ENCODE measurements at regions not wholly inside any gene's neighbourhood (a gene's known extent, or its start where the extent isn't known, plus 50 kb on each side); places are given as distances from the start of the nearest gene placed in this dataset.

DNA sequence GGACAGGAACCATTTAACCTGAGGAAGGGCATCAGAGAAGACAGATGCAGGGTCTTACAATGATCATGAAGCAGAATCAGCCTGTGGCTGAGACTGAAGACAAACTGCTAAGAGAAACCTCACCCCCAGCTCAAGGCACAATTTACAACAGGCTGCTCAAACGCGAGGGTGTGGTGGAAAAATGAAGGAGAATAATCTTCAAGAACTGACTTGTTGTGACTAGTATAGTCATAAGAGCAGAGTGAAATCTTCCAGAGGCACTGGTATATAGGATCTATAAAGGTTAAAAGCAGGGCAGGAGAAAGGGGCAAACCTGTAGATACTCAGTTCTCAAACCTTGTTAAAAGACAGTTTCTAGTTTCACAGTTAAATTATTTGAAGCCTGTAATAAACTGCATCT lies 1155.8 kb upstream of the TMEFF2 start:
- no peak for ATAC-seq (replicated peaks in 6 of 8)
- WGBS, 10 experiments = 47 to 100% (median 58%) methylated on average over 2 of the region's 2 CpGs; no CpG with 5 or more reads in 5 of the 10 experiments
- H3K4me1 ChIP-seq (replicated peaks in 1 of 2) = no peaks in the 10 kb centered on the region
- H3K4me3 ChIP-seq = no peak overlapping the region
- in situ Hi-C loops (cut with MboI; ENCODE audit: low pct_unique_long_range_greater_than_20kb in 2 of 9, low sequenced_read_pairs in 9 of 9, unreplicated experiment in 9 of 9) = no loop called here
- H3K27ac ChIP-seq = no peak overlapping the region

DNA sequence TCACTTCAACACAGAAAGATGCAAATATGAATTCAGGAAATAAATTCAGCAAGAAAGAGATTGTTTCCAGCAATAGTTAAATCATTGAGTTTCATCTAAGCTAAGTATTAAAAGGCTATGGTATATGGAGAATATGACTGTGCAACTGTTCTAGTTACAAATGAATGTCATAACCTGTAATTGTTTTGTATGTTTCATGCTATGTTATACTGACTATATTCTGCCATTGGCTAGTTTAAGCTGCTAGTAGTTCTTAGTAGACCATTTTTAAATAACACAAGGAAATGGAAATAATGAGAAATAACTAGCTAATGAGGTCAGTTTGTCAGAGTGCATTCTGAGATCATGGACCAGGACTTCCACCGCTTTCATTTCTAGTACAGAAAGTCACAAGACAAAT lies 1154.9 kb upstream of the TMEFF2 start:
- in situ Hi-C loops (cut with MboI; ENCODE audit: low pct_unique_long_range_greater_than_20kb in 2 of 9, low sequenced_read_pairs in 9 of 9, unreplicated experiment in 9 of 9) = no loop called here
- Histone ChIP-seq H3K27ac (no peak overlapping the region), H3K4me1 (replicated peaks in 1 of 2) (no peaks in the 10 kb centered on the region), H3K4me3 (no peak overlapping the region)
- no peak for ATAC-seq (replicated peaks in 6 of 8)
- 30 to 100% (median 86%) methylated on average over 1 of the region's 1 CpG; no CpG with 5 or more reads in 3 of the 10 experiments for WGBS, 10 experiments

DNA sequence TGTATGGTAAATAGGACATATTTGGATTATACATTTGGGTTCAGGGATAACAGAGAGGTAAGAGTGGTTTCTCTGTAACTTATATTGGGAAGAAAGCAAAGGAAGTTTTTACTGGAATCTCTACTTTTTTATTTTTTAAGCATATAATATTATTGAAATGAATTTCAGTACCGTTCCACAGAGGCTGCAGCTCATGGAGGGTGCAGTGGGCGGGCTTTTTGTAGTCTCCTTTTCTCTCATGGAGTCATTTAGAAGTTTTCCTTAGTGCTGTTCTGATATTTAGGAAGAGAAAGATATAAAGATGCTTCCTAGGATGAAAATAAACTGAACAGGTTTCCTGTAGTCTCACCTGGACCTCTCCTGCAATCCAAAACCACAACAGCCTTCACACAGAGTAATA lies 1153.3 kb upstream of the TMEFF2 start:
- 11 to 100% (median 93%) methylated on average over 1 to 2 of the region's 2 CpGs; no CpG with 5 or more reads in 2 of the 10 experiments for WGBS, 10 experiments
- no peak overlapping the region for H3K4me3 ChIP-seq
- no peak for ATAC-seq (replicated peaks in 6 of 8)
- H3K4me1 ChIP-seq (replicated peaks in 1 of 2) = no peaks in the 10 kb centered on the region
- no peak overlapping the region for H3K27ac ChIP-seq
- in situ Hi-C loops (cut with MboI; ENCODE audit: low pct_unique_long_range_greater_than_20kb in 2 of 9, low sequenced_read_pairs in 9 of 9, unreplicated experiment in 9 of 9) = no loop called here

DNA sequence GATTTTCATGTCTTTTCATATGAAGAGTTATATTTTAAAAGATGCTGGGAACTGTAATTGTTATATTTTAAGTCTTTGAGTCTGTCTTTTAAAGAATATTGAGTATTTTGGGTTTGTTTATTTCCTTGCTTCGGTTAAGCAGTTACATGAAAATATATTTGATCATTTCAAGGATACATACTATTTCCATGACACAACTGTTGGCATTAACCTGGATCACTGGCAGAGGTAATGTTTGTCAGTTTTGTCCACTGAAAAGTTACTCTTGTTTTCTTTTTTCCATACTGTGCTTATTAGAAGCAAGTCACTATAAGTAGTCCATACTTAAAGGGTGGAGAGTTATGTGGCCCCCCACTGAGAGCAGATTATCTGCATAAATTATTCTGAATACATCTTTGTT lies 1142.0 kb upstream of the TMEFF2 start:
- no peak for ATAC-seq (replicated peaks in 6 of 8)
- in situ Hi-C loops (cut with MboI; ENCODE audit: low pct_unique_long_range_greater_than_20kb in 2 of 9, low sequenced_read_pairs in 9 of 9, unreplicated experiment in 9 of 9) = no loop called here
- WGBS, 10 experiments = 0 to 100% (median 80%) methylated on average over 1 of the region's 1 CpG; no CpG with 5 or more reads in 1 of the 10 experiments
- Histone ChIP-seq H3K27ac (no peak overlapping the region), H3K4me1 (replicated peaks in 1 of 2) (no peaks in the 10 kb centered on the region), H3K4me3 (no peak overlapping the region)

DNA sequence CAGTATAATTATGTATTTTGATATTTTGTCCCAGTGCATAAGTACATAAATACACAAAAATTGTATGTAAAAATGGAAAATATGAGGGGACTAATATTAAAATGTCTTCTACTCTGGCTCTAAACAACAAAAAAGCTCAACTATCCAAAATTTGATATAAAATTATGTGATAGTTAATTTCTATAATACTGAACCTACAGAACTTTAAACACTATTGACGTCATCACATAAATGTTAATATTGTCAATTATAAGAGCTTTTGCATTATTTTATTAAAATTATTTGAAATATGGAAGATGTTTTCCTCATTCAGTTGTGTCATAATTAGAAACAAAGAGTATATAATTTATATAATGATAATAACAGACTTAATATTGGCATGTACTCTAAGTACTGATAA lies 1139.7 kb upstream of the TMEFF2 start:
- Histone ChIP-seq H3K4me3 (no peak overlapping the region), H3K27ac (no peak overlapping the region), H3K4me1 (replicated peaks in 1 of 2) (no peaks in the 10 kb centered on the region)
- in situ Hi-C loops (cut with MboI; ENCODE audit: low pct_unique_long_range_greater_than_20kb in 2 of 9, low sequenced_read_pairs in 9 of 9, unreplicated experiment in 9 of 9) = no loop called here
- no peak for ATAC-seq (replicated peaks in 6 of 8)
- 0 to 100% (median 100%) methylated on average over 1 of the region's 1 CpG; no CpG with 5 or more reads in 1 of the 10 experiments for WGBS, 10 experiments

DNA sequence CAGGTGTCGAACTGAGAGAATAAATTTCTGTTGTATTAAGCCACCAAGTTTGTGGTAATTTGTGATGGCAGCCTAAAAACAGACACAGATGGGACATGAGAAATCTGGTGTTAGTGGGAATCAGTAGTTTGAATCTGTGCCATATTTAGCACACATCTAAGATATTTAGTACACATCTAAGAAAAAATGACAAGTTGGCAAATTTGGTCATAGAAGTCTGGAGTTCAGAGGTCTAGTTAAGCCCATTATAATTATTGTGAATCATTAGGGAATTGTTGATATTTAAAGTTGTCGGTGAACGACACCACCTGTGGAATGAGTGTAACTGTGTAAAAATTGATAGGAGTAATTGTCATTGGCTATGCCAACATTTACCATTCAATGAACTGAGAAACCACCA lies 1138.8 kb upstream of the TMEFF2 start:
- no peak overlapping the region for H3K27ac ChIP-seq
- no peak for ATAC-seq (replicated peaks in 6 of 8)
- H3K4me1 ChIP-seq (replicated peaks in 1 of 2) = no peaks in the 10 kb centered on the region
- 25 to 100% (median 91%) methylated on average over 1 to 3 of the region's 3 CpGs for WGBS, 10 experiments
- in situ Hi-C loops (cut with MboI; ENCODE audit: low pct_unique_long_range_greater_than_20kb in 2 of 9, low sequenced_read_pairs in 9 of 9, unreplicated experiment in 9 of 9) = no loop called here
- no peak overlapping the region for H3K4me3 ChIP-seq

DNA sequence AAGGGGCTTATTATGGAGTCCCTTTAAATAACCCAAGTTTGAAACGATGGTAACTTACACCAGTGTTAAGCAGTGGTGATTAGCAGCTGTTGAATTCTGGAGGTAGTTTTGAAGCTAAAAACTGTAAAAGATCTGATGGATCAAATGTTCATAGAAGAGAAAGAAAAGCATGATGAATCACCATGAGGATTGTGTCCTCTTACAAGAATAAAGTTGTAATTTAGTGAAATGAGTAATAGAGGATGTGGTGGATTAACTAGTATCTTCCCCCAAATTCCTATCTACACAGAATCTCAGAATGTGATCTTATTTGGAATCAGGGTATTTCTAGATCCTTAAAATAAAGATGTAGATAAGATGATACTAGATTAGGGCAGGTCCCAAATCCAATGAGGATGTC lies 1138.2 kb upstream of the TMEFF2 start:
- in situ Hi-C loops (cut with MboI; ENCODE audit: low pct_unique_long_range_greater_than_20kb in 2 of 9, low sequenced_read_pairs in 9 of 9, unreplicated experiment in 9 of 9) = no loop called here
- H3K4me3 ChIP-seq = no peak overlapping the region
- no peak for ATAC-seq (replicated peaks in 6 of 8)
- 0 to 100% (median 30%) methylated on average over 1 of the region's 1 CpG; no CpG with 5 or more reads in 2 of the 10 experiments for WGBS, 10 experiments
- no peaks in the 10 kb centered on the region for H3K4me1 ChIP-seq (replicated peaks in 1 of 2)
- no peak overlapping the region for H3K27ac ChIP-seq

DNA sequence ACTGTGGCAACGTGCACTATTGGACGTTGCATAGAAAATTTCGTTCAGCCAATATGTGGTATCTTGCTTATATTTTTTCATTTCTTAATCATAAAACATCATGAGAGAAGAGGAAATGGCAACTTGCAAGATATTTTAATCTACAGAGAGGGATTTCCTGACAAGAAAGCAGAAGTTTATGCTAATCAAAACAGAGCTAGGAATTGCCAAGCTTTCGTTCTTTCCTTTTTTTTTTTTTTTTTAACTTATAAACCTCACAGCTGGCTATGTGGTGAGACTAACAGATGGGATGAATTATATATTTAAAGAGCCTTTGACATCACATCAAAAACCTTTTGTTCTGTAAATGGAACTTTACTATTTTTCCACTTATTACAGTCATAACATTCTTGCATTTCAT lies 1136.9 kb upstream of the TMEFF2 start:
- no peak overlapping the region for H3K4me3 ChIP-seq
- in situ Hi-C loops (cut with MboI; ENCODE audit: low pct_unique_long_range_greater_than_20kb in 2 of 9, low sequenced_read_pairs in 9 of 9, unreplicated experiment in 9 of 9) = no loop called here
- WGBS, 10 experiments = 0 to 100% (median 88%) methylated on average over 2 to 4 of the region's 4 CpGs; no CpG with 5 or more reads in 1 of the 10 experiments
- H3K27ac ChIP-seq = no peak overlapping the region
- ATAC-seq (replicated peaks in 6 of 8) = peak in 1 of 8 experiments; percentile 39
- H3K4me1 ChIP-seq (replicated peaks in 1 of 2) = no peaks in the 10 kb centered on the region

DNA sequence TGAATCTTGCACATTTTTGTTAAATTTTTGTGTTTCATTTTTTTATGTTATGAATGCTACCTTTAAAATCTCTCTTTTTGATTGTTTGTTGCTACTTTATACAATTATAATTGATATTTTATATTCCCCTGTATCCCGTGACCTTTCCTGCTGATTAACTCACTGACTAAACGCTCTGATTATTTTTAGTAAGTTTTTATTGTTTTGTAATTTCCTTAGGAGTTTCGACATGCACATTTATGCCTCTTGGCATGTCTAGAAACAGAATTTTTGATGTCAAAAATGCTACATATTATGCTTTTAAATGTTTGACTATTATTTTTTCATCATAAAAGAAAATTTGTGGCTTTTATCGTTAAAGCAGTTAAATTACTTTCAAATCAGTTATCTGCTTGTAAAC lies 1131.6 kb upstream of the TMEFF2 start:
- H3K4me1 ChIP-seq (replicated peaks in 1 of 2) = no peaks in the 10 kb centered on the region
- no peak overlapping the region for H3K27ac ChIP-seq
- in situ Hi-C loops (cut with MboI; ENCODE audit: low pct_unique_long_range_greater_than_20kb in 2 of 9, low sequenced_read_pairs in 9 of 9, unreplicated experiment in 9 of 9) = no loop called here
- H3K4me3 ChIP-seq = no peak overlapping the region
- 5 to 100% (median 89%) methylated on average over 2 to 4 of the region's 4 CpGs for WGBS, 10 experiments
- ATAC-seq (replicated peaks in 6 of 8) = no peak

DNA sequence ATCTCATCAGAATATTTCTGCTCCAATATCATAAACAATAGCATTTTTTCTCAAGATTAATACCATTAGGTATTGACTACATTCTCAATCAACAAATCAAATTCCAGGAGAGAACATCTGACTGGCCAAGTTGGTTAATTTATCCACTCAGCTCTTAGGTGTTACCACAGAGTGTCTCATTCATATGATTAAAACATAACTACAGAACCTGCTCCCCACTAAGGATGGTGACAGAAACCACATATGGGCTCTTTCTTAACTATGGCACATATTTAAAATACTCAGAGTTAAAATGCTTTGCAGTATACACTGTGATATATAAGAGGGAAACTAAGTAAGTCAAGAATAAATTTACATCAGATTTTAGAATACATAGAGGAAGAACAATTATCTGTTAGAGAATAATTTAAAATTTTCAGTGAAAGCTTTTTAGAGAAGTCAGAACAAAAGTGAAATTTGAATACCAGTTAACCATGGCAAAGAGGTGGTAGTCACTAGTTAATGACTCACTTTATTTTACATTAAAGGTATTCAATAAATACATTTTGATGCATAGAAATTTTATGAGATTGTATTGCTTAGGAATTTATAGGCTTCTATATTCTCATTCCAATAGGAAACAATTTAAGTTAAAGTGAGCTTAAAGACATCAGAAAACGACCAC lies 1120.8 kb upstream of the TMEFF2 start:
- no peak for ATAC-seq (replicated peaks in 6 of 8)
- in situ Hi-C loops (cut with MboI; ENCODE audit: low pct_unique_long_range_greater_than_20kb in 2 of 9, low sequenced_read_pairs in 9 of 9, unreplicated experiment in 9 of 9) = no loop called here
- Histone ChIP-seq H3K27ac (no peak overlapping the region), H3K4me3 (no peak overlapping the region), H3K4me1 (replicated peaks in 1 of 2) (no peaks in the 10 kb centered on the region)
- 0 to 78% (median 56%) methylated on average over 1 of the region's 1 CpG for WGBS, 10 experiments

DNA sequence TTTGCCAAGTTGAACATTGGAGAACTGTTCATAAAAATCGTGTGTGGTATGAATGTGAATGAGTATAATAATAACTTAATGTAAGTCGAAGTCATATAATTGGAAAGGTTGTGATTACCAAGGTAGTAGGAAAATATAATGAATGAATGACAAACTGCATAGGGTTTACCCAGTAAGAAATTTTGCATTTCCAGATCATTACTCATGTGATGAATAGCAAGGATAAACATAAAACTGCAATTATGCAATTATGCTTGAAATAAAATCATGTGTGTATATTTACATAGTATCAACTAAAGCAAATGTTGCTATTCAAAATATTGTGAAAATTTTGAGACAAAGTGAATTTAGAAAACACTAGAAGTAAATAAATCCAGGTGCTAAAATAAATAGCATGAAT lies 1108.7 kb upstream of the TMEFF2 start:
- peak in 1 of 8 experiments; percentile 58 for ATAC-seq (replicated peaks in 6 of 8)
- in situ Hi-C loops (cut with MboI; ENCODE audit: low pct_unique_long_range_greater_than_20kb in 2 of 9, low sequenced_read_pairs in 9 of 9, unreplicated experiment in 9 of 9) = no loop called here
- 0 to 95% (median 80%) methylated on average over 1 to 2 of the region's 2 CpGs; no CpG with 5 or more reads in 1 of the 10 experiments for WGBS, 10 experiments

DNA sequence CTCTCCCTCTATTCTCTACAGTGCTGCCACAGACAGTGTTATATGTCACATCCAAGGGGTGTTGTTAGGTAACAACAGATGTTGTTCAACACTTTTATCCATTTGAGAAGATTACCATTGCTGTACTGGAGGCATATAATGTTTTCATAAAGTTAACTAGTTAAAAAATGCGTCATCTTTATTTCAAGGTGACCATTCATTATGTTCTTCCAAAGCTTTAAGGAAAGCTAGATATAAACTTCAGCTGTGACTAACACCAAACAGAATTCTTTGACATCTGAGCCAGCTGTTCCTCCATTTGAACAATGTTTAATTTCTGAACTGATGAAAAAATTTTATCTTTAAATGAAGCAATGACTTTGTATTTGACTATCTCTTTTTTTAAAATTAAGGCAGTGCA lies 1099.6 kb upstream of the TMEFF2 start:
- in situ Hi-C loops (cut with MboI; ENCODE audit: low pct_unique_long_range_greater_than_20kb in 2 of 9, low sequenced_read_pairs in 9 of 9, unreplicated experiment in 9 of 9) = no loop called here
- H3K4me1 ChIP-seq (replicated peaks in 1 of 2) = no peaks in the 10 kb centered on the region
- no peak overlapping the region for H3K4me3 ChIP-seq
- H3K27ac ChIP-seq = no peak overlapping the region
- 0 to 100% (median 63%) methylated on average over 1 of the region's 1 CpG; no CpG with 5 or more reads in 2 of the 10 experiments for WGBS, 10 experiments
- no peak for ATAC-seq (replicated peaks in 6 of 8)

More for the DNA sequence above, 1108.7 kb upstream of the TMEFF2 start:
- no peak overlapping the region for H3K27ac ChIP-seq
- H3K4me1 ChIP-seq (replicated peaks in 1 of 2) = no peaks in the 10 kb centered on the region
- no peak overlapping the region for H3K4me3 ChIP-seq

DNA sequence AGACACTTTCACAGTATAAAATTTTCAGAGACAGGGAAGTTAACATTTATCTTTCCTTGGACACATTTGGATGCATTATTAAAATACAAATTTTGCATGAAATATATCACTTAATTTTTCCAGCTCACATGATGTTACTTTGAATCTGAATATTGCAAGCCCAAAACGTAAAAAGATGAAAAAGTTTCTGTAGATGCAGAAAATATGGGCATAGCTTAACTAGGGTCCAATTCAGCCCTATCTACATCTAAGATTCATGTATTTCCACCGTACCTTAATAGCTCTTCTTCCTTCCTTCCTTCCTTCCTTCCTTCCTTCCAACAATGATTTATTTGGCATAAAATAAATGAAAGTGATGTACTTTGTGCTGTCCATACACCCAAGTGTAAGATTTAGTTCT lies 1084.6 kb upstream of the TMEFF2 start:
- Histone ChIP-seq H3K4me1 (replicated peaks in 1 of 2) (no peaks in the 10 kb centered on the region), H3K27ac (no peak overlapping the region), H3K4me3 (no peak overlapping the region)
- 0 to 83% (median 30%) methylated on average over 1 to 2 of the region's 2 CpGs; no CpG with 5 or more reads in 4 of the 10 experiments for WGBS, 10 experiments
- no peak for ATAC-seq (replicated peaks in 6 of 8)
- in situ Hi-C loops (cut with MboI; ENCODE audit: low pct_unique_long_range_greater_than_20kb in 2 of 9, low sequenced_read_pairs in 9 of 9, unreplicated experiment in 9 of 9) = no loop called here

DNA sequence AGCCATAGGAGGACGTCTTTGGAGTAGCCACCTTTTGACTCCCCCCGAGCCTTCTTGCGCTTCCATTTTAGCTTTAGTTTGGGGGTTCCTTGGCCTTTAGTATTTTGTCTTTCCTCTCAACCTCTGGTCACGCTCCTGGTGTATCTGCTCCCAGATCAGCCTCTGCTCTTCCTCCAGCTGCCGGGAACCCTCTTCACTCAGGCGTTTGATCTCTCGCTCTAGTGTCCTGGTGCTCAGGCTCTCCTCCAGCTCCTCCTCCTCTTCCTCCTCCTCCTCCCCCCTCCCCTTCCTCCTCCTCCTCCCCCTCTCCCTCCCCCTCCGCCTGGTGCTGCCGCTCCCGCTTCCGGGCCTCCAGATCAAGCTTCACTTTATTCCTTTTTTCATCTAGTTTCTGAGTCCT lies 1082.3 kb upstream of the TMEFF2 start:
- ATAC-seq (replicated peaks in 6 of 8) = no peak
- in situ Hi-C loops (cut with MboI; ENCODE audit: low pct_unique_long_range_greater_than_20kb in 2 of 9, low sequenced_read_pairs in 9 of 9, unreplicated experiment in 9 of 9) = no loop called here
- H3K4me1 ChIP-seq (replicated peaks in 1 of 2) = no peaks in the 10 kb centered on the region
- H3K27ac ChIP-seq = no peak overlapping the region
- no peak overlapping the region for H3K4me3 ChIP-seq
- 52 to 100% methylated on average over 2 to 4 of the region's 11 CpGs; no CpG with 5 or more reads in 8 of the 10 experiments for WGBS, 10 experiments

Measured in motor neuron (in vitro differentiated cells).